AG04450 (cell line): ENCODE measurements at regions not wholly inside any gene's neighbourhood (a gene's known extent, or its start where the extent isn't known, plus 50 kb on each side); places are given as distances from the start of the nearest gene placed in this dataset.

Experiments used
- CTCF ChIA-PET: fragments of 300-600, 350-600 bp; formaldehyde crosslinking; extraction: SDS; loops from one replicate; lab custom pipeline; 2022; ENCODE audit warnings: antibody characterized with exemption, inconsistent platforms; lab: Charles Lee
- POLR2A ChIA-PET: fragments of 350-600 bp; formaldehyde crosslinking; extraction: SDS; loops from one replicate; lab custom pipeline; 2021; ENCODE audit warnings: antibody characterized with exemption, inconsistent platforms; lab: Yijun Ruan, JAX
- DNase-seq: peaks from one replicate; pipeline ENCODE4 v3.0.0-alpha.2; 2011; ENCODE audit warnings: low read depth, low spot score
- H3K27ac ChIP-seq: one replicate; pipeline ENCODE4 v1.5.1; 2012; ENCODE audit warnings: low read depth, low read length, control low read depth
- H3K27me3 ChIP-seq: one replicate; pipeline ENCODE4 v1.6.0; 2012; ENCODE audit warnings: low read length; ENCODE audit not compliant: control insufficient read depth, insufficient read depth
- H3K4me3 ChIP-seq: 2 replicates; pipeline ENCODE4 v1.5.1; 2011; ENCODE audit warnings: mild to moderate bottlenecking, low read depth, low read length, control low read depth
- H3K9me3 ChIP-seq: 2 replicates; pipeline ENCODE4 v1.5.1; 2012; ENCODE audit warnings: low read length; ENCODE audit not compliant: control insufficient read depth, insufficient read depth
- TF ChIP-seq, protein P1 (sequence below): IDR thresholded peaks from 2 replicates; pipeline ENCODE4 v1.5.1; 2011; ENCODE audit warnings: low read depth, low read length, control low read depth, inconsistent platforms

GRCh38 chr13:104650431-104650830, 1584.2 kb upstream of the SLC10A2 start:
- ChIA-PET POLR2A (no interaction called here), CTCF (no interaction called here)
- DNase-seq, result no peak
- Histone ChIP-seq H3K9me3 (no peaks in the 10 kb centered on the region), H3K4me3 (no peak overlapping the region), H3K27ac (no peak overlapping the region), H3K27me3 (no peaks in the 10 kb centered on the region)
- TF ChIP-seq, protein P1, sequence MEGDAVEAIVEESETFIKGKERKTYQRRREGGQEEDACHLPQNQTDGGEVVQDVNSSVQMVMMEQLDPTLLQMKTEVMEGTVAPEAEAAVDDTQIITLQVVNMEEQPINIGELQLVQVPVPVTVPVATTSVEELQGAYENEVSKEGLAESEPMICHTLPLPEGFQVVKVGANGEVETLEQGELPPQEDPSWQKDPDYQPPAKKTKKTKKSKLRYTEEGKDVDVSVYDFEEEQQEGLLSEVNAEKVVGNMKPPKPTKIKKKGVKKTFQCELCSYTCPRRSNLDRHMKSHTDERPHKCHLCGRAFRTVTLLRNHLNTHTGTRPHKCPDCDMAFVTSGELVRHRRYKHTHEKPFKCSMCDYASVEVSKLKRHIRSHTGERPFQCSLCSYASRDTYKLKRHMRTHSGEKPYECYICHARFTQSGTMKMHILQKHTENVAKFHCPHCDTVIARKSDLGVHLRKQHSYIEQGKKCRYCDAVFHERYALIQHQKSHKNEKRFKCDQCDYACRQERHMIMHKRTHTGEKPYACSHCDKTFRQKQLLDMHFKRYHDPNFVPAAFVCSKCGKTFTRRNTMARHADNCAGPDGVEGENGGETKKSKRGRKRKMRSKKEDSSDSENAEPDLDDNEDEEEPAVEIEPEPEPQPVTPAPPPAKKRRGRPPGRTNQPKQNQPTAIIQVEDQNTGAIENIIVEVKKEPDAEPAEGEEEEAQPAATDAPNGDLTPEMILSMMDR, result no peak

DNA sequence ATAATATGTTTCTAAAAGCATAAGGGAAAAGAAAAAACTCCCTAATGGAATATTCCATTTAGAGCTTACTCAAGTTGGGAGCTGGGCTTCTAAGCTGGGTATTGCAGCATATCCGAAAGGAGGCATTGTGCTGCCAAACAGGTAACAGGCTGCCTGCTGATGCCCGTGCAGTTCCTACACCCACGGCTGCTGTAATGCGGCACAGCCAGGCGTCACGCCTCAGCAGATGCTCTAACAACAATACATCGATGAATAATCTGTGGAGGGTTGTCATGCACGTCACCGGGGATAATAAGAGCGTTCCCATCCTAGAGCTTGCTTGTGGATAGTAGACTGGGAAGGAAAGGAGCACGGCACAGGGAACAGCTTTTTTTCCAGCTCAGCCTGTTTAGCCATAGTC, 1582.1 kb upstream of the SLC10A2 start:
- DNase-seq, result no peak
- Histone ChIP-seq H3K9me3 (no peaks in the 10 kb centered on the region), H3K27ac (no peak overlapping the region), H3K4me3 (no peak overlapping the region), H3K27me3 (no peaks in the 10 kb centered on the region)
- ChIA-PET CTCF (interaction anchor here (0.6 kb wide), 1 partner anchor 324 kb away, joined by 4 read pairs; no protein-coding TSS in a partner anchor), POLR2A (no interaction called here)
- TF ChIP-seq, protein P1, result no peak

GRCh38 chr13:104645786-104646185, 1579.6 kb upstream of the SLC10A2 start:
- ChIA-PET CTCF (no interaction called here), POLR2A (no interaction called here)
- Histone ChIP-seq H3K27ac (no peak overlapping the region), H3K27me3 (no peaks in the 10 kb centered on the region), H3K4me3 (no peak overlapping the region), H3K9me3 (no peaks in the 10 kb centered on the region)
- no peak for DNase-seq
- TF ChIP-seq, protein P1, result no peak

- ChIA-PET CTCF (no interaction called here), POLR2A (no interaction called here)
- no peak for DNase-seq
- Histone ChIP-seq H3K27ac (no peak overlapping the region), H3K4me3 (no peak overlapping the region), H3K27me3 (no peaks in the 10 kb centered on the region), H3K9me3 (no peaks in the 10 kb centered on the region)
- TF ChIP-seq, protein P1, result no peak
Observed at GRCh38 chr13:104641309-104641708, 1575.1 kb upstream of the SLC10A2 start.

- Histone ChIP-seq H3K27ac (no peak overlapping the region), H3K27me3 (no peaks in the 10 kb centered on the region), H3K4me3 (no peak overlapping the region), H3K9me3 (no peaks in the 10 kb centered on the region)
- TF ChIP-seq, protein P1, result no peak
- ChIA-PET CTCF (no interaction called here), POLR2A (no interaction called here)
- no peak for DNase-seq
Observed at GRCh38 chr13:104635879-104636278, 1569.7 kb upstream of the SLC10A2 start.
